HL-60 (cell line): ENCODE measurements at regions not wholly inside any gene's neighbourhood (a gene's known extent, or its start where the extent isn't known, plus 50 kb on each side); places are given as distances from the start of the nearest gene placed in this dataset.

Experiments
- DNase-seq, 2 experiments: peaks; one replicate each; pipeline ENCODE4 v3.0.0-alpha.2; 2010 to 2020; ENCODE audit warnings: low read depth in 1 of 2, low spot score in 1 of 2
- H3K27ac ChIP-seq: fragments of 250-450 bp; sonication (Bioruptor Pico); replicated peaks from 2 replicates; pipeline ENCODE4 v1.5.1; 2020; ENCODE audit warnings: mild to moderate bottlenecking, moderate library complexity
- H3K27me3 ChIP-seq: fragments of 250-450 bp; sonication (Bioruptor Pico); 2 replicates; pipeline ENCODE4 v1.5.1; 2021; ENCODE audit warnings: mild to moderate bottlenecking, moderate library complexity; ENCODE audit not compliant: insufficient read depth, poor library complexity, severe bottlenecking
- H3K4me3 ChIP-seq: replicated peaks from 2 replicates; pipeline ENCODE4 v1.5.1; 2011; ENCODE audit warnings: mild to moderate bottlenecking, control low read depth, low read length; ENCODE audit not compliant: insufficient read depth
- GABPA ChIP-seq: IDR thresholded peaks from 2 replicates; pipeline ENCODE4 v1.6.1; 2012; ENCODE audit warnings: low read depth
- POLR2AphosphoS5 ChIP-seq: IDR thresholded peaks from 2 replicates; pipeline ENCODE4 v1.6.1; 2012; ENCODE audit warnings: low read depth
- SPI1 ChIP-seq: IDR thresholded peaks from 2 replicates; pipeline ENCODE4 v1.6.1; 2012; ENCODE audit warnings: low read depth, mild to moderate bottlenecking, borderline replicate concordance
- TF ChIP-seq, protein P1 (sequence below): IDR thresholded peaks from one replicate; pipeline ENCODE4 v1.5.1; 2011; ENCODE audit warnings: low read length, control low read depth, inconsistent platforms; ENCODE audit not compliant: insufficient read depth
- TF ChIP-seq, protein P2 (sequence below): IDR thresholded peaks from 2 replicates; pipeline ENCODE4 v1.6.1; 2012; ENCODE audit warnings: low read depth; ENCODE audit not compliant: insufficient replicate concordance

DNA sequence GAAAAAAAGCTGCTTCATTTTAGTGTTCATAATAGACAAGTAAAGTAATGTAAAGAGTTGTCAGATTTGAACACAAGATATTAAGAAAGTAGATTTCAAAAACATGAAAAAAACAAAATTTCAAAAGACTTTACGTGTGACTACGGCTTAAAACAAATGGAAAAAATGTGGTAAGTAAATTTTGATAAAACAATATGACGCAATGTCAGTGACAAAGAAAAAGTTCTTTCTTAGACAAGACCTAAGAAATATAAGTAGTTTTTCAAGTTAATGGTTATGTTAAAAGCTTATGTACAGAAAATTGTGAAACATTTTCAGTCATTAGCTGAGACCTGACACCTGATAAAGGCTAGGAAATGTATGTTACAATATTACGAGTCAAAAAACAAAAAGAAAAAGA lies 73.7 kb upstream of the EYS start:
- TF ChIP-seq SPI1, result no peak
- TF ChIP-seq POLR2AphosphoS5, result no peak
- TF ChIP-seq, protein P1, sequence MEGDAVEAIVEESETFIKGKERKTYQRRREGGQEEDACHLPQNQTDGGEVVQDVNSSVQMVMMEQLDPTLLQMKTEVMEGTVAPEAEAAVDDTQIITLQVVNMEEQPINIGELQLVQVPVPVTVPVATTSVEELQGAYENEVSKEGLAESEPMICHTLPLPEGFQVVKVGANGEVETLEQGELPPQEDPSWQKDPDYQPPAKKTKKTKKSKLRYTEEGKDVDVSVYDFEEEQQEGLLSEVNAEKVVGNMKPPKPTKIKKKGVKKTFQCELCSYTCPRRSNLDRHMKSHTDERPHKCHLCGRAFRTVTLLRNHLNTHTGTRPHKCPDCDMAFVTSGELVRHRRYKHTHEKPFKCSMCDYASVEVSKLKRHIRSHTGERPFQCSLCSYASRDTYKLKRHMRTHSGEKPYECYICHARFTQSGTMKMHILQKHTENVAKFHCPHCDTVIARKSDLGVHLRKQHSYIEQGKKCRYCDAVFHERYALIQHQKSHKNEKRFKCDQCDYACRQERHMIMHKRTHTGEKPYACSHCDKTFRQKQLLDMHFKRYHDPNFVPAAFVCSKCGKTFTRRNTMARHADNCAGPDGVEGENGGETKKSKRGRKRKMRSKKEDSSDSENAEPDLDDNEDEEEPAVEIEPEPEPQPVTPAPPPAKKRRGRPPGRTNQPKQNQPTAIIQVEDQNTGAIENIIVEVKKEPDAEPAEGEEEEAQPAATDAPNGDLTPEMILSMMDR, result no peak
- no peak for TF ChIP-seq GABPA
- TF ChIP-seq, protein P2, sequence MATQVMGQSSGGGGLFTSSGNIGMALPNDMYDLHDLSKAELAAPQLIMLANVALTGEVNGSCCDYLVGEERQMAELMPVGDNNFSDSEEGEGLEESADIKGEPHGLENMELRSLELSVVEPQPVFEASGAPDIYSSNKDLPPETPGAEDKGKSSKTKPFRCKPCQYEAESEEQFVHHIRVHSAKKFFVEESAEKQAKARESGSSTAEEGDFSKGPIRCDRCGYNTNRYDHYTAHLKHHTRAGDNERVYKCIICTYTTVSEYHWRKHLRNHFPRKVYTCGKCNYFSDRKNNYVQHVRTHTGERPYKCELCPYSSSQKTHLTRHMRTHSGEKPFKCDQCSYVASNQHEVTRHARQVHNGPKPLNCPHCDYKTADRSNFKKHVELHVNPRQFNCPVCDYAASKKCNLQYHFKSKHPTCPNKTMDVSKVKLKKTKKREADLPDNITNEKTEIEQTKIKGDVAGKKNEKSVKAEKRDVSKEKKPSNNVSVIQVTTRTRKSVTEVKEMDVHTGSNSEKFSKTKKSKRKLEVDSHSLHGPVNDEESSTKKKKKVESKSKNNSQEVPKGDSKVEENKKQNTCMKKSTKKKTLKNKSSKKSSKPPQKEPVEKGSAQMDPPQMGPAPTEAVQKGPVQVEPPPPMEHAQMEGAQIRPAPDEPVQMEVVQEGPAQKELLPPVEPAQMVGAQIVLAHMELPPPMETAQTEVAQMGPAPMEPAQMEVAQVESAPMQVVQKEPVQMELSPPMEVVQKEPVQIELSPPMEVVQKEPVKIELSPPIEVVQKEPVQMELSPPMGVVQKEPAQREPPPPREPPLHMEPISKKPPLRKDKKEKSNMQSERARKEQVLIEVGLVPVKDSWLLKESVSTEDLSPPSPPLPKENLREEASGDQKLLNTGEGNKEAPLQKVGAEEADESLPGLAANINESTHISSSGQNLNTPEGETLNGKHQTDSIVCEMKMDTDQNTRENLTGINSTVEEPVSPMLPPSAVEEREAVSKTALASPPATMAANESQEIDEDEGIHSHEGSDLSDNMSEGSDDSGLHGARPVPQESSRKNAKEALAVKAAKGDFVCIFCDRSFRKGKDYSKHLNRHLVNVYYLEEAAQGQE, result no peak
- H3K27me3 ChIP-seq, result no peaks in the 10 kb centered on the region

DNA sequence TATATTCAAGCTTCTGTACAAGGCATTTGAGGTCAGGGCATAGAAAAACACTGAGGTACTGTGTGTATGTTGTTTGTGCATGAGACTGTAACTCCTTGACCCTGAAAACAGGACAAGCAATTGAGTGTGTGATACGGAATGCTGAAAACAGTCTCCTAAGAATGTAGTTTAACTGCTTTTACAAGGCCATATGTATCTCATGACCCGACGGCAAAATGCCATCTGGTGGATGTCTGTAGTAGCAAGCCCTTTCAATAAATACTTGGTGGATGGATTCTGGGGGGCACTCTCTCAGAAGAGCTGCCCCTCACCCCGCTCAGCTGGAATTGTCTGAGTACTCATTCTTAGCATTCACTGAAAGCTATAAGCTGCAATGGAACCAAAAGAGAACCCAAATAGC lies 69.3 kb upstream of the EYS start:
- no peaks in the 10 kb centered on the region for H3K27me3 ChIP-seq
- no peak overlapping the region for H3K27ac ChIP-seq
- DNase-seq, result no peak
- no peak overlapping the region for H3K4me3 ChIP-seq
- TF ChIP-seq, protein P1, result no peak
- no peak for TF ChIP-seq GABPA
- no peak for TF ChIP-seq POLR2AphosphoS5
- TF ChIP-seq SPI1, result no peak
- TF ChIP-seq, protein P2, result no peak

More for the DNA sequence above, 73.7 kb upstream of the EYS start:
- DNase-seq, result no peak
- no peak overlapping the region for H3K4me3 ChIP-seq
- no peak overlapping the region for H3K27ac ChIP-seq

DNA sequence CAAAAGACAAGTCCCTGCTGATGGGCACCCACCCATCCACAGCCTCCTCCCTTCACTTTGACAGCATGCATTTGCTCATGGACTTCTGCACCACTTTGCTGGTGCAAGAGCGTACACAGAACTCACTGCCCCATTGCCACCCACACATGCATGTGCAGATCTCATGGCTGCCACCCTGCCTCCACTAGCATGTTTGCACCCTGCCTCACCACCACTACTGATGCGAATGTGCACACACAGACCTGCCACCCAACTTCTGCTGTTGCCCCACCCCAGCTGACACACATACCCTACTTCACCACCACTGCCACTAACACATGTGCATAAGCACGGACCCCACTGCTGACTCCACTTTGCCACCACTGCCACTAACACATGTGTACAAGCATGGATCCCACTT lies 64.9 kb upstream of the EYS start:
- Histone ChIP-seq H3K27ac (no peak overlapping the region), H3K4me3 (no peak overlapping the region), H3K27me3 (no peaks in the 10 kb centered on the region)
- TF ChIP-seq POLR2AphosphoS5 (no peak), GABPA (no peak), SPI1 (no peak)
- TF ChIP-seq, protein P2, result no peak
- TF ChIP-seq, protein P1, result no peak
- DNase-seq, result no peak
